C1 segment of cervical spinal cord (tissue), 14 donors: ENCODE measurements at regions not wholly inside any gene's neighbourhood (a gene's known extent, or its start where the extent isn't known, plus 50 kb on each side); places are given as distances from the start of the nearest gene placed in this dataset.

Source experiments
- DNase-seq, 14 donors: peaks; one replicate each; lab custom pipeline; 2025; lab: John Stamatoyannopoulos, UW

GRCh38 chr1:4603295-4604110, 50.9 kb upstream of the AJAP1 start:
- DNase-seq, result no peak
